Colonic mucosa (tissue), 4 donors: ENCODE measurements at regions not wholly inside any gene's neighbourhood (a gene's known extent, or its start where the extent isn't known, plus 50 kb on each side); places are given as distances from the start of the nearest gene placed in this dataset.
A peak's percentile ranks its signal among the peaks of the same experiment; 100 is the strongest.

Experiments used
- DNase-seq: peaks from one replicate; pipeline ENCODE4 v3.0.0-alpha.2; 2020
- H3K27ac ChIP-seq: fragments of 200-600 bp; one replicate; pipeline ENCODE4 v1.8.0; 2021
- H3K27me3 ChIP-seq: fragments of 200-600 bp; one replicate; pipeline ENCODE4 v1.8.0; 2021
- H3K36me3 ChIP-seq: fragments of 200-600 bp; one replicate; pipeline ENCODE4 v1.8.0; 2021
- H3K4me1 ChIP-seq: fragments of 200-600 bp; one replicate; pipeline ENCODE4 v1.8.0; 2021; ENCODE audit warnings: mild to moderate bottlenecking
- H3K4me3 ChIP-seq: fragments of 200-600 bp; one replicate; pipeline ENCODE4 v1.8.0; 2021
- H3K9ac ChIP-seq, 2 donors: one replicate each; pipeline ENCODE4 v1.7.0; 2013; ENCODE audit warnings: control low read depth in 2 of 2, low read depth in 2 of 2, low read length in 2 of 2
- H3K9me3 ChIP-seq: fragments of 200-600 bp; one replicate; pipeline ENCODE4 v1.8.0; 2021
- intact Hi-C: fragments of 100-400 bp; cut with DNase I; formaldehyde crosslinking; loops from one replicate; pipeline ENCODE4 v1.14.1; 2022
- TF ChIP-seq, protein P1 (sequence below): fragments of 200-600 bp; IDR thresholded peaks from one replicate; pipeline ENCODE4 v1.8.0; 2022; ENCODE audit warnings: antibody characterized with exemption, mild to moderate bottlenecking
- donor health status: healthy.
- donor health status: DM: no; HTN: no; CAD: no.
- donor health status: DM: no; HTN: no; CAD: no.

- TF ChIP-seq, protein P1, sequence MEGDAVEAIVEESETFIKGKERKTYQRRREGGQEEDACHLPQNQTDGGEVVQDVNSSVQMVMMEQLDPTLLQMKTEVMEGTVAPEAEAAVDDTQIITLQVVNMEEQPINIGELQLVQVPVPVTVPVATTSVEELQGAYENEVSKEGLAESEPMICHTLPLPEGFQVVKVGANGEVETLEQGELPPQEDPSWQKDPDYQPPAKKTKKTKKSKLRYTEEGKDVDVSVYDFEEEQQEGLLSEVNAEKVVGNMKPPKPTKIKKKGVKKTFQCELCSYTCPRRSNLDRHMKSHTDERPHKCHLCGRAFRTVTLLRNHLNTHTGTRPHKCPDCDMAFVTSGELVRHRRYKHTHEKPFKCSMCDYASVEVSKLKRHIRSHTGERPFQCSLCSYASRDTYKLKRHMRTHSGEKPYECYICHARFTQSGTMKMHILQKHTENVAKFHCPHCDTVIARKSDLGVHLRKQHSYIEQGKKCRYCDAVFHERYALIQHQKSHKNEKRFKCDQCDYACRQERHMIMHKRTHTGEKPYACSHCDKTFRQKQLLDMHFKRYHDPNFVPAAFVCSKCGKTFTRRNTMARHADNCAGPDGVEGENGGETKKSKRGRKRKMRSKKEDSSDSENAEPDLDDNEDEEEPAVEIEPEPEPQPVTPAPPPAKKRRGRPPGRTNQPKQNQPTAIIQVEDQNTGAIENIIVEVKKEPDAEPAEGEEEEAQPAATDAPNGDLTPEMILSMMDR = no peak
- no peak for DNase-seq
- Histone ChIP-seq H3K4me3 (no peak overlapping the region), H3K27me3 (no peaks in the 10 kb centered on the region), H3K9me3 (no peaks in the 10 kb centered on the region), H3K36me3 (no peaks in the 10 kb centered on the region), H3K9ac (no peak overlapping the region), H3K27ac (no peak overlapping the region), H3K4me1 (no peaks in the 10 kb centered on the region)
- intact Hi-C loops = no loop called here
Measured at GRCh38 chr11:92330114-92330513, 105.5 kb downstream of the FAT3 start.

- TF ChIP-seq, protein P1 = no peak
- intact Hi-C loops = no loop called here
- no peaks in the 10 kb centered on the region for H3K9me3 ChIP-seq
- no peak overlapping the region for H3K27ac ChIP-seq
- H3K9ac ChIP-seq = no peak overlapping the region
- no peaks in the 10 kb centered on the region for H3K36me3 ChIP-seq
- DNase-seq = no peak
- H3K4me3 ChIP-seq = no peak overlapping the region
- H3K4me1 ChIP-seq = no peaks in the 10 kb centered on the region
- no peaks in the 10 kb centered on the region for H3K27me3 ChIP-seq
Measured at GRCh38 chr11:92332986-92333385, 108.4 kb downstream of the FAT3 start.

DNA sequence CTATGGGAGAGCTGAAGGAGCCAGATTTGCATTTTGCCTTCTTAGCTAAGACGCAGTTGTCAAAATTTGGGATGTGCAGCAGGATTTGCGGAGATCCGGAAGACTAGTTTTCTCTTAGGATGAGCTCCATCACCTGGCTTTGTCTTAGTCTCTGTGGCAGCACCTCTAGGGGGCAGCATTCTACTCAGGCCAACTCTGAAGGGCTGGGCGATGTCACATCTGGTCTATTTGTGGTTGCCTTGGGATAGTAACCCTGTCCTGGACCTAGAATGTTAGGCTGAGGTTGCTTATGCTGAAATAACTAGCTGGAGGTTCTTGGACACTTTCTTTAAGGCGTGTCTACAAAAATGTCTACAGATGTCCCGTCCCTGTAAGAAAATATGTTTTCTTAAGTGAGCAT is 116.2 kb downstream of the FAT3 start:
- intact Hi-C loops = no loop called here
- Histone ChIP-seq H3K9me3 (no peaks in the 10 kb centered on the region), H3K4me1 (no peaks in the 10 kb centered on the region), H3K4me3 (no peak overlapping the region), H3K9ac (no peak overlapping the region), H3K27me3 (no peaks in the 10 kb centered on the region), H3K27ac (no peak overlapping the region), H3K36me3 (no peaks in the 10 kb centered on the region)
- peak; percentile 22 for DNase-seq
- TF ChIP-seq, protein P1 = no peak

- Histone ChIP-seq H3K9ac (no peak overlapping the region), H3K4me1 (no peaks in the 10 kb centered on the region), H3K27ac (no peak overlapping the region), H3K4me3 (no peak overlapping the region), H3K36me3 (no peaks in the 10 kb centered on the region), H3K27me3 (no peaks in the 10 kb centered on the region), H3K9me3 (no peaks in the 10 kb centered on the region)
- no peak for DNase-seq
- TF ChIP-seq, protein P1 = no peak
- intact Hi-C loops = no loop called here
Measured at GRCh38 chr11:92342034-92342720, 117.6 kb downstream of the FAT3 start.

GRCh38 chr11:92342886-92343285 is 118.3 kb downstream of the FAT3 start:
- H3K9me3 ChIP-seq = no peaks in the 10 kb centered on the region
- H3K27ac ChIP-seq = no peak overlapping the region
- H3K4me3 ChIP-seq = no peak overlapping the region
- H3K36me3 ChIP-seq = no peaks in the 10 kb centered on the region
- no peaks in the 10 kb centered on the region for H3K4me1 ChIP-seq
- no peak for DNase-seq
- no peak overlapping the region for H3K9ac ChIP-seq
- no peaks in the 10 kb centered on the region for H3K27me3 ChIP-seq
- TF ChIP-seq, protein P1 = no peak
- intact Hi-C loops = no loop called here
